H9 (cell line): ENCODE measurements at regions not wholly inside any gene's neighbourhood (a gene's known extent, or its start where the extent isn't known, plus 50 kb on each side); places are given as distances from the start of the nearest gene placed in this dataset.

Experiments
- DNase-seq: peaks from one replicate; pipeline ENCODE4 v3.0.0-alpha.2; 2017
- H2AFZ ChIP-seq: one replicate; pipeline ENCODE4 v1.6.1; 2013; ENCODE audit warnings: mild to moderate bottlenecking, low read length, control low read depth, moderate library complexity
- H2AK5ac ChIP-seq: 2 replicates; pipeline ENCODE4 v1.6.1; 2013; ENCODE audit warnings: low read length, control low read depth, mixed read lengths; ENCODE audit not compliant: insufficient read length
- H2BK120ac ChIP-seq: one replicate; pipeline ENCODE4 v1.6.1; 2013; ENCODE audit warnings: low read depth, mild to moderate bottlenecking, low read length, control low read depth, inconsistent platforms; ENCODE audit not compliant: poor library complexity, severe bottlenecking
- H2BK12ac ChIP-seq: 2 replicates; pipeline ENCODE4 v1.6.1; 2013; ENCODE audit warnings: low read length, control low read depth, mixed read lengths, low read depth; ENCODE audit not compliant: insufficient read length
- H2BK15ac ChIP-seq: 2 replicates; pipeline ENCODE4 v1.6.1; 2013; ENCODE audit warnings: low read depth, low read length, control low read depth
- H2BK20ac ChIP-seq: one replicate; pipeline ENCODE4 v1.6.1; 2013; ENCODE audit warnings: low read depth, mild to moderate bottlenecking, low read length, control low read depth, inconsistent platforms; ENCODE audit not compliant: poor library complexity, severe bottlenecking
- H2BK5ac ChIP-seq: 2 replicates; pipeline ENCODE4 v1.6.1; 2013; ENCODE audit warnings: low read length, control low read depth, mixed read lengths; ENCODE audit not compliant: insufficient read length
- H3K14ac ChIP-seq: 2 replicates; pipeline ENCODE4 v1.6.1; 2013; ENCODE audit warnings: low read length, control low read depth; ENCODE audit not compliant: insufficient read depth
- H3K18ac ChIP-seq: 2 replicates; pipeline ENCODE4 v1.6.1; 2013; ENCODE audit warnings: low read depth, mild to moderate bottlenecking, mixed read lengths, low read length, control low read depth; ENCODE audit not compliant: insufficient read length
- H3K23ac ChIP-seq: 2 replicates; pipeline ENCODE4 v1.6.1; 2013; ENCODE audit warnings: low read length, control low read depth, mixed read lengths, low read depth; ENCODE audit not compliant: insufficient read length
- H3K23me2 ChIP-seq: 2 replicates; pipeline ENCODE4 v1.6.1; 2013; ENCODE audit warnings: low read depth, mild to moderate bottlenecking, mixed read lengths, low read length, control low read depth; ENCODE audit not compliant: insufficient read length, poor library complexity, severe bottlenecking
- H3K27ac ChIP-seq: 2 replicates; pipeline ENCODE4 v1.5.1; 2013; ENCODE audit warnings: low read length, control low read depth, mixed read lengths, low read depth; ENCODE audit not compliant: insufficient read length
- H3K27me3 ChIP-seq: 2 replicates; pipeline ENCODE4 v1.6.1; 2013; ENCODE audit warnings: low read length, control low read depth, inconsistent platforms; ENCODE audit not compliant: insufficient read depth
- H3K4ac ChIP-seq: 2 replicates; pipeline ENCODE4 v1.6.1; 2013; ENCODE audit warnings: low read depth, mild to moderate bottlenecking, control low read depth, inconsistent platforms, low read length, moderate library complexity
- H3K4me1 ChIP-seq: 2 replicates; pipeline ENCODE4 v1.6.1; 2013; ENCODE audit warnings: low read length, control low read depth, inconsistent platforms; ENCODE audit not compliant: insufficient read depth
- H3K4me2 ChIP-seq: 2 replicates; pipeline ENCODE4 v1.6.1; 2013; ENCODE audit warnings: low read length, control low read depth, mixed read lengths; ENCODE audit not compliant: insufficient read length, insufficient read depth
- H3K56ac ChIP-seq: 2 replicates; pipeline ENCODE4 v1.6.1; 2013; ENCODE audit warnings: low read depth, mild to moderate bottlenecking, mixed read lengths, low read length, control low read depth; ENCODE audit not compliant: insufficient read length
- H3K79me1 ChIP-seq: 2 replicates; pipeline ENCODE4 v1.6.1; 2013; ENCODE audit warnings: low read depth, mild to moderate bottlenecking, moderate library complexity, low read length, control low read depth, inconsistent platforms; ENCODE audit not compliant: insufficient read depth, poor library complexity, severe bottlenecking
- H3K79me2 ChIP-seq: 2 replicates; pipeline ENCODE4 v1.6.1; 2013; ENCODE audit warnings: low read length, control low read depth, inconsistent platforms; ENCODE audit not compliant: insufficient read depth
- H3K9ac ChIP-seq: 2 replicates; pipeline ENCODE4 v1.6.1; 2013; ENCODE audit warnings: low read length, control low read depth, mixed read lengths; ENCODE audit not compliant: insufficient read length; ENCODE audit errors: extremely low read depth
- H3K9me3 ChIP-seq: one replicate; pipeline ENCODE4 v1.6.1; 2013; ENCODE audit warnings: low read depth, low read length, inconsistent platforms; ENCODE audit not compliant: control insufficient read depth
- H3T11ph ChIP-seq: one replicate; pipeline ENCODE4 v1.6.1; 2013; ENCODE audit warnings: mild to moderate bottlenecking, low read length, control low read depth, inconsistent platforms
- H4K20me1 ChIP-seq: one replicate; pipeline ENCODE4 v1.6.1; 2013; ENCODE audit not compliant: control insufficient read depth, insufficient read length, insufficient read depth
- H4K5ac ChIP-seq: 2 replicates; pipeline ENCODE4 v1.6.1; 2013; ENCODE audit warnings: low read depth, mild to moderate bottlenecking, mixed read lengths, low read length, control low read depth; ENCODE audit not compliant: insufficient read length
- H4K8ac ChIP-seq: replicated peaks from 2 replicates; pipeline ENCODE4 v1.6.1; 2013; ENCODE audit warnings: low read length, control low read depth, mixed read lengths, low read depth; ENCODE audit not compliant: insufficient read length
- H4K91ac ChIP-seq: 2 replicates; pipeline ENCODE4 v1.6.1; 2013; ENCODE audit warnings: low read depth, mild to moderate bottlenecking, moderate library complexity, mixed read lengths, low read length, control low read depth; ENCODE audit not compliant: insufficient read length
- H3K27ac Mint-ChIP-seq, 3 experiments: 2 replicates in 2 of 3; 3 replicates in 1 of 3; pipeline ENCODE4 v1.8.0; 2020 to 2021; ENCODE audit warnings: mixed read lengths in 3 of 3, mild to moderate bottlenecking in 1 of 3, moderate library complexity in 1 of 3
- H3K27me3 Mint-ChIP-seq: 2 replicates; pipeline ENCODE4 v1.8.0; 2021; ENCODE audit warnings: low read depth, mild to moderate bottlenecking, moderate library complexity, mixed read lengths
- H3K36me3 Mint-ChIP-seq, 3 experiments: 2 replicates in 2 of 3; 3 replicates in 1 of 3; pipeline ENCODE4 v1.8.0; 2020 to 2021; ENCODE audit warnings: low read depth in 3 of 3, mixed read lengths in 3 of 3; ENCODE audit not compliant: insufficient read depth in 1 of 3
- H3K4me1 Mint-ChIP-seq, 2 experiments: 2 replicates each; pipeline ENCODE4 v1.8.0; 2020; ENCODE audit warnings: mixed read lengths in 2 of 2
- H3K4me3 Mint-ChIP-seq, 2 experiments: 2 replicates in 1 of 2; 3 replicates in 1 of 2; pipeline ENCODE4 v1.8.0; 2020 to 2021; ENCODE audit warnings: mild to moderate bottlenecking in 2 of 2, mixed read lengths in 2 of 2, moderate library complexity in 1 of 2
- H3K9me3 Mint-ChIP-seq, 2 experiments: 2 replicates in 1 of 2; 3 replicates in 1 of 2; pipeline ENCODE4 v1.8.0; 2020; ENCODE audit warnings: mild to moderate bottlenecking in 2 of 2, mixed read lengths in 2 of 2, moderate library complexity in 1 of 2
- CTCF ChIP-seq: fragments of 200-600 bp; sonication (generic); conservative IDR thresholded peaks from 3 replicates; pipeline ENCODE4 v1.8.0; 2021; ENCODE audit warnings: antibody characterized with exemption, mild to moderate bottlenecking
- WGBS: extraction: QIAGEN DNeasy Blood & Tissue Kit; methylation state at CpG from one replicate; pipeline ENCODE4 v1.1.7; 2013; ENCODE audit warnings: missing lambda C conversion rate, low lambda C conversion rate, mixed read lengths; ENCODE audit not compliant: insufficient read length; ENCODE audit errors: extremely low coverage; 5-methylcytosine and 5-hydroxymethylcytosine counted together

- no peak overlapping the region for H2BK20ac ChIP-seq
- no peaks in the 10 kb centered on the region; the same call in 1 of the 2 replicates for H3K4me1 ChIP-seq
- no peak overlapping the region for H3K27ac Mint-ChIP-seq
- H3K4me2 ChIP-seq = no peak overlapping the region
- H3K56ac ChIP-seq = no peak overlapping the region
- peaks cover 9% of the 10 kb centered on the region for H3K27me3 Mint-ChIP-seq
- H2BK5ac ChIP-seq = no peak overlapping the region
- H3K18ac ChIP-seq = no peak overlapping the region
- no peak overlapping the region for H4K91ac ChIP-seq
- H2BK15ac ChIP-seq = no peak overlapping the region
- no peak overlapping the region for H2AK5ac ChIP-seq
- no peak overlapping the region for H2BK120ac ChIP-seq
- H3K27me3 ChIP-seq = no peaks in the 10 kb centered on the region
- H3K23ac ChIP-seq = no peak overlapping the region
- H3K9me3 ChIP-seq = no peaks in the 10 kb centered on the region
- H3K4me3 Mint-ChIP-seq = no peak overlapping the region
- H2BK12ac ChIP-seq = no peak overlapping the region
- no peak overlapping the region for H4K5ac ChIP-seq
- no peak overlapping the region for H4K8ac ChIP-seq
- H3K9ac ChIP-seq = no peak overlapping the region
- no peaks in the 10 kb centered on the region for H3K79me1 ChIP-seq
- no peak overlapping the region for H3K27ac ChIP-seq
- H4K20me1 ChIP-seq = no peaks in the 10 kb centered on the region
- no peaks in the 10 kb centered on the region; a peak in 1 of 5 replicates for H3K9me3 Mint-ChIP-seq
- no peak for DNase-seq
- no peaks in the 10 kb centered on the region for H3K36me3 Mint-ChIP-seq
- no CpG with 5 or more reads among the region's 7 CpGs for WGBS
- no peak overlapping the region for H3K14ac ChIP-seq
- no peak overlapping the region for H3K4ac ChIP-seq
- peaks cover 5% of the 10 kb centered on the region in 2 experiments for H3K4me1 Mint-ChIP-seq
- no peak for TF ChIP-seq CTCF
- no peaks in the 10 kb centered on the region for H3K23me2 ChIP-seq
- H3K79me2 ChIP-seq = no peaks in the 10 kb centered on the region
- H2AFZ ChIP-seq = no peak overlapping the region
- no peak overlapping the region for H3T11ph ChIP-seq
Observed at GRCh38 chr22:34135749-34136148, 215.5 kb upstream of the LARGE1 start.
